Lower lobe of right lung (tissue), 2 donors: ENCODE measurements at regions not wholly inside any gene's neighbourhood (a gene's known extent, or its start where the extent isn't known, plus 50 kb on each side); places are given as distances from the start of the nearest gene placed in this dataset.

Experiments used
- ATAC-seq, 2 donors: fragments of 200-7000 bp; cut with Tn5 transposase; one replicate each; pipeline ENCODE4 v1.9.1; 2020 to 2022; ENCODE audit warnings: mild to moderate bottlenecking in 2 of 2, moderate library complexity in 2 of 2
- DNase-seq: peaks from one replicate; pipeline ENCODE4 v3.0.0-alpha.2; 2020
- H3K27ac ChIP-seq: fragments of 200-600 bp; one replicate; pipeline ENCODE4 v1.8.0; 2022
- H3K27me3 ChIP-seq: fragments of 200-600 bp; one replicate; pipeline ENCODE4 v1.8.0; 2022; ENCODE audit warnings: low read depth
- H3K36me3 ChIP-seq: fragments of 200-600 bp; one replicate; pipeline ENCODE4 v1.8.0; 2022; ENCODE audit warnings: mild to moderate bottlenecking
- H3K4me1 ChIP-seq: fragments of 200-600 bp; one replicate; pipeline ENCODE4 v1.8.0; 2022
- H3K4me3 ChIP-seq: fragments of 200-600 bp; one replicate; pipeline ENCODE4 v1.8.0; 2022; ENCODE audit warnings: mild to moderate bottlenecking
- H3K9me3 ChIP-seq: fragments of 200-600 bp; one replicate; pipeline ENCODE4 v1.8.0; 2022
- CTCF ChIP-seq: fragments of 200-600 bp; IDR thresholded peaks from one replicate; pipeline ENCODE4 v1.8.0; 2022; ENCODE audit warnings: antibody characterized with exemption, mild to moderate bottlenecking
- intact Hi-C: fragments of 100-400 bp; cut with DNase I; formaldehyde crosslinking; loops from one replicate; pipeline ENCODE4 v1.11.0; 2022
- donor health status: DM: no; HTN: yes; CAD: no; lungs with severe emphysema.

- ATAC-seq (no peak), DNase-seq (no peak)
- H3K36me3 ChIP-seq, result no peaks in the 10 kb centered on the region
- no peak for TF ChIP-seq CTCF
- H3K4me1 ChIP-seq, result no peaks in the 10 kb centered on the region
- no peaks in the 10 kb centered on the region for H3K9me3 ChIP-seq
- H3K27ac ChIP-seq, result no peak overlapping the region
- intact Hi-C loops, result no loop called here
- no peak overlapping the region for H3K4me3 ChIP-seq
- H3K27me3 ChIP-seq, result no peaks in the 10 kb centered on the region
These were observed 146.3 kb upstream of the SP8 start for GRCh38 chr7:20932785-20933527.

GRCh38 chr7:20945451-20945850 is 158.8 kb upstream of the SP8 start:
- no peaks in the 10 kb centered on the region for H3K36me3 ChIP-seq
- no peak overlapping the region for H3K4me3 ChIP-seq
- intact Hi-C loops, result no loop called here
- H3K9me3 ChIP-seq, result no peaks in the 10 kb centered on the region
- DNase-seq (no peak), ATAC-seq (no peak)
- no peak for TF ChIP-seq CTCF
- H3K27ac ChIP-seq, result no peak overlapping the region
- H3K27me3 ChIP-seq, result no peaks in the 10 kb centered on the region
- H3K4me1 ChIP-seq, result no peaks in the 10 kb centered on the region

- intact Hi-C loops, result no loop called here
- ATAC-seq (no peak), DNase-seq (no peak)
- Histone ChIP-seq H3K9me3 (no peaks in the 10 kb centered on the region), H3K4me3 (no peak overlapping the region), H3K27me3 (no peaks in the 10 kb centered on the region), H3K36me3 (no peaks in the 10 kb centered on the region), H3K4me1 (no peaks in the 10 kb centered on the region), H3K27ac (no peak overlapping the region)
- no peak for TF ChIP-seq CTCF
These were observed 166.2 kb upstream of the SP8 start for GRCh38 chr7:20952916-20953315.

GRCh38 chr7:20954711-20955619 is 168.3 kb upstream of the SP8 start:
- Histone ChIP-seq H3K4me3 (no peak overlapping the region), H3K27me3 (no peaks in the 10 kb centered on the region), H3K4me1 (no peaks in the 10 kb centered on the region), H3K9me3 (no peaks in the 10 kb centered on the region), H3K27ac (no peak overlapping the region), H3K36me3 (no peaks in the 10 kb centered on the region)
- DNase-seq (no peak), ATAC-seq (peak in 1 of 2 donors; percentile 50)
- TF ChIP-seq CTCF, result no peak
- intact Hi-C loops, result no loop called here

GRCh38 chr7:20958572-20958971 is 171.9 kb upstream of the SP8 start:
- H3K4me3 ChIP-seq, result no peak overlapping the region
- H3K27ac ChIP-seq, result no peak overlapping the region
- TF ChIP-seq CTCF, result no peak
- no peaks in the 10 kb centered on the region for H3K36me3 ChIP-seq
- H3K4me1 ChIP-seq, result no peaks in the 10 kb centered on the region
- intact Hi-C loops, result no loop called here
- DNase-seq (no peak), ATAC-seq (no peak)
- no peaks in the 10 kb centered on the region for H3K27me3 ChIP-seq
- no peaks in the 10 kb centered on the region for H3K9me3 ChIP-seq
